M059J (cell line): ENCODE measurements at regions not wholly inside any gene's neighbourhood (a gene's known extent, or its start where the extent isn't known, plus 50 kb on each side); places are given as distances from the start of the nearest gene placed in this dataset.

Source experiments
- DNase-seq: peaks from one replicate; pipeline ENCODE4 v3.0.0-alpha.2; 2012; ENCODE audit warnings: low read depth

DNA sequence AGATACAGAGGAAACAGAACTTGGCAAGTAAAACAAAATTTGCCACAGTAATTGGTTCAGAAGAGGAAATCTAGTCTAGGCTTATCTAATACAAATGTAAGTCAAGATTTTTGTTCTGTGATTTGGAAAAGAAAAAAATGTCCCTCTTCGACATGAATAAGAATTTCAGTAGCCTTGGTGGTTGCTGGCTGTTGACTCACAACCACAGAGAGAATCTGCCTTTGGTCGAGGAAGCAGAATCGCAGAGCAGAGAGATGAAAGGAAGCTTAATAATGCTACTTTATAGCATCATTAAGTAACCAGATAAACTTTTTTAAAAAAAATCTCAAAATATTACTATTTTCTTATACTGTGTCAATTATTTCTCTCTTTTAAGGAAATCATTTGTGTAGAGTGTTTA, 1096.6 kb downstream of the FLRT2 start:
- DNase-seq = no peak

GRCh38 chr14:86625637-86626036, 1095.7 kb downstream of the FLRT2 start:
- DNase-seq = no peak

DNA sequence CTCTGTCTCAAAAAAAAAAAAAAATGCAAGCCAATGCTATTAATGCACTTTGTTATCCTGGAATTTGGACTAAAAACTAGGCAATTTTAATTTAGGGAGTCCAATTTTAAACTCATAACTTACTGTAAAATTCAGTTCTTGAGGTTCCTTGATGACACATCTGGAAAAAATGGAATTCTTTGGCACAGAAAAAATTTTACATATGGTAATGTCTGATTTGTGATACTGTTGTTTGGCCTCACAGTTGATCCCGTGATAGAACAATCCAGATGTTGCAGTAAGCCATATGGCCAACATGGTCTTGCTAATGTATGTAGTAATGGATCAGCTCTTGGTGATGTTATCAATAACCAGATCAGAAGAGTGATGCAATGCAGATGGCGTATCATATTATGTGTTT, 1089.8 kb downstream of the FLRT2 start:
- DNase-seq = no peak

DNA sequence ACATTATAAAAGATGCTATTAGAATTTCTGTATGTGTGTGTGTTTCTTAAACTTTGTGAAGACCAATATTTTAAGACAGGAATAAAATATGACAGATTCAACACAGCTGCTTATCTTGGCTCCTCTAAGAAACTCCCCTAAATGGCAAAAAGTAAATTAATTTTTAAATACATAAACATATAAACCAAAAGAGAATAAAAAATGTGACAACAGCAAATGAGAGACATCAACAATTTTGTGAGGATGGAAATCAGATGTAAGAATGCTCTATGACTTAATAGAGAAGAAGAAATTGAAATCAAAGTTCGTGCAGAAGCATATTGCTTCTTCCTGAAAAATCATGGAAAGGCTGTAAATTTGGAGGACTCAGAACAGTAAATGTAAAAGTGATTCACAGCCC, 1083.8 kb downstream of the FLRT2 start:
- no peak for DNase-seq

- DNase-seq = no peak
Measured at GRCh38 chr14:86613126-86613525, 1083.2 kb downstream of the FLRT2 start.

GRCh38 chr14:86604561-86604960, 1074.6 kb downstream of the FLRT2 start:
- no peak for DNase-seq

DNA sequence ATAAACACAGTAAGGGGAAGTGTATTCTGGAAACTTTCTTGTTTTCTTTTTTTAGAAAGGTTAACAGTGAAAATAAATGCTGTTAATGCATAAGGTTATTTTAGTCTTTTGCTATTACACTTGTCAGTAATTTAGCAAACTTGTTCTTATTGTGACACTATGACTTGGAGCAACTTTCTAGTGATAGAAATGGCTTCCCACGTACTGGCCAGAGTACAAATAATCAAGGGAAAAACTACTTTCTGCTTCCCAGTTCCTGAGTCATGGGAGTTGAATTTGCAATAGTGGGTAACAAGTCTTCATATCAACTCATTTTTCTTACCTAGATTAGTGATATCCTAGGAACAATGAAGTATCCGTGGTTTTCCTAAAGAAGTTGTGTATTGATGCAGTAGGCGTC, 1072.3 kb downstream of the FLRT2 start:
- DNase-seq = no peak

DNA sequence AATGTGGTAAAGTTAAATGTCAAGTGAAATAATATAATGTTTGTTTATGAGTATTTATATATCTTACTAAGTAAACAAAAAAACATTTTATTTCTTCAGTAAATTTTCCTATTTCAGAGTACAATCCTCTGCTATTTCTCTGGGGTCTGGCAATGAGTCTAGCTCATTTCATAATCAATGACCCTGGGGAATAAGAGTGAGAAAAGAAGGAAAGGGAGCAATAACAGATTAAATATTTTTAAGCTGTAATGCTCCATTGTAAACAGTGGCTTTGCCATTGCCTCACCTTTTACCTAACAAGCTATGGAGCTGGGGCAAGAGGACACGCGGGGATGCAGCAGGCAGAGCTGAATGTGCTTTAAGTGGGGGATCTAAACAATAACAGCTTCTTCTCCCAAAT, 1071.9 kb downstream of the FLRT2 start:
- no peak for DNase-seq

GRCh38 chr14:86597279-86597678, 1067.3 kb downstream of the FLRT2 start:
- no peak for DNase-seq

GRCh38 chr14:86596024-86596423, 1066.1 kb downstream of the FLRT2 start:
- no peak for DNase-seq

DNA sequence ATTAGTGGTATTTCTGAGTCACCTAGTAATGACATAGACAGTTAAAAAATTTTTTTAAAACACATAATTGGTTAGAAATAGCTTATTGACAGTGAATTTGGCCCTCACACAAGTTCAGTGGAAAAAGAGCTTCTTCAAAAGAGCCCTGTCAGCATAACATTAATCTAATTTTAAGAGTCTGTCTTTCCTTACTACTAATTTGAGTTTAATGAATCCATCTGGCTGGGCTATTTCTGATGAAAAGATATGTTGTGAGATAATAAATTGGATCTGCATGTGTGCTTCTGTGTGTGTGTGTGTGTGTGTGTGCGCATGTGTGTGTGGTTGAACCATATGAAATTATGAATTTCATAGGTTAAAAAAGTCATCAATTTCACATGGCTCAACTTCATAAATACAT, 1045.2 kb downstream of the FLRT2 start:
- DNase-seq = no peak

- no peak for DNase-seq
Measured at GRCh38 chr14:86574778-86575129, 1044.8 kb downstream of the FLRT2 start.

GRCh38 chr14:86574051-86574777, 1044.3 kb downstream of the FLRT2 start:
- peak; percentile 1 for DNase-seq

DNA sequence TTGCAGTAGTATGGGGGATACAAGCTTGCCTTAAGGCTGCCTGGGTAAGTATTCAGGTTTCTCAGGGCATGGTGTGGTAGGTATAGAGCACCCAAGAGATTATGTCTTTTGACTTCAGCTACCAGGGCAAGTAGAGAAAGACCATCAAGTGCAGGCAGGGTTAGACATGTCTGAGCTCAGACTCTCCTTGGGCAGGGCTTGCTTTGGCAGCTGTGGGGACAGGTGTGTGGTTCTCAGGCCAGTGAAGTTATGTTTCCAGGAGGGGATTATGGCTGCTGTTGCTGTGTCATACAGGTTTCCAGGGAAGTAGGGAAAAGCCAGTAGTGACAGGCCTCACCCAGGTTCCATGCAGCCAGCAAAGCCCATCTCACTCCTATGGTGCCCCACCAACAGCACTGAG, 1040.4 kb downstream of the FLRT2 start:
- DNase-seq = no peak

GRCh38 chr14:86543521-86543920, 1013.6 kb downstream of the FLRT2 start:
- no peak for DNase-seq

DNA sequence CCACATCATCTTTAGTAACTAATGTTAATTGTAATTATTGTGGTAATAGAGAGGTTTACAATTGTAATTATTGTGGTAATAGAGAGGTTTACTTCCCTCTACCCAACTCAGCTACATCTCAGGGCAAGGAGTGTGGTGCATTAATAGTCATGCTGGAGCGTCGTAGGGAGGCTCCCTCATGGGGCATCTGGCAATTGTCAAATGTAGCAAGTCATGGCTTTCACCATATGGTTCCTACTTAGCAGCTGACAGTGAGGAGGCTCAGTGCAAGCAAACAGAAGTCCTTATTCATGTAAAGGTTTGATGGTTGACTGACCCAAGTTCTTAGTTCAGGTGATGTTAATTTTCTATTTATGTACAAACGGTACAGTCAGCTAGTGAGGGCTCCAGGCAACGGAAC, 1012.0 kb downstream of the FLRT2 start:
- DNase-seq = no peak

GRCh38 chr14:86540636-86541247, 1010.8 kb downstream of the FLRT2 start:
- DNase-seq = no peak

GRCh38 chr14:86539361-86540070, 1009.6 kb downstream of the FLRT2 start:
- DNase-seq = no peak

- no peak for DNase-seq
Measured at GRCh38 chr14:86533834-86534233, 1003.9 kb downstream of the FLRT2 start.

DNA sequence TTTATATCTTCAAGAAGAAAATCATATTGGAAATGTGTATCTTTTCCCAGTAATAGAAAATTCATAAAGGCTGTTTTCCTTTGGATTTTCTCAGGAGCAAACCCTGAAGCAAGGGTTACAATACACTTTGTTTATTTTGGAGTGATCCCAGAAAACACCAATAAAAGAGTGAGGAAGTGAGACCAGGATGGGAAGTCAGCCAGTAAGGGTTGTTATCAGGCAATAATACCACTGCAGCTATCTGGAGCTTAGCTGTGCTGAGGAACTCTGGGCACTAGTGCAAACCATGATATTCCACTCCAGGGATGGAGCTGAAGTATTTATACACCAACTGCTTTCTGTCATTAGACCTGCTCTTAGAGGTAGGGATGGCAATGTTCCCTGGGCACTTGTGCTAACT, 1002.3 kb downstream of the FLRT2 start:
- DNase-seq = no peak

- no peak for DNase-seq
Measured at GRCh38 chr14:86530457-86530856, 1000.5 kb downstream of the FLRT2 start.

DNA sequence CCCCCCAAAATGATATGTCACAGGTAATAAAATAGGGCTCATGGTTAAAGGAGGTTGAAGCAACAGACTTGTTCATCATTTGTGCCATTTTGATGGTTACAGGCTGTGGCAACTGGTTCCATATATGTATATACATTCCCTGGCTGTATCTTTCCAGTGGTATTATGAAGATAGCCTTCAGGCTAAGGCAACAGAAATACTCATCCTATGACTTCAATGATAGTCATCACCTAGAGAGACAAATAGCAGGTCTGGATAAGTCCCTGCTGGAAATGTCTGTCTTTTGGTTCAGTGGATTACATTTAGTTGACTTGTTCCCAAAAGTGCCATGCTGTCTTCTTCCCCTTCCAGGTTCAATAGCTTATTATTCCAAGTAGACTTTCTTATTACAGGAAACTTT, 997.4 kb downstream of the FLRT2 start:
- no peak for DNase-seq

DNA sequence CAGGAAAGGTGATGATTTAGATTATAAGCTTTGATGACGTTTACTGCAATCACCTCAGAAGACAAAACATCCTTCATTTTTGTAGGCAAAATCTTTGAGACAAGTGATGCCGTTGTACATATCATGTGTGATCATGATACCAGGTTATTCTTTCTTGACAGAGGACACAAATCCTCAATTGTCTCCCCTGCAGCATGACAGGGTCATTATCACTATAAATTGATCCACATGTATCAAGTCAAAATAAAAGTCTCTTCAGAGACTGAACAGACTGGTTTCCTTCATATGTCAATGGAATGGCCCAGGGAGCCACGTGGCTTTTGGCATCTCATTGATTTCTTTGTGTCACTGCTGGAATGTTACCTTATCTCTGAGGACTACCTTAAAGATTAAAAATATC, 995.7 kb downstream of the FLRT2 start:
- no peak for DNase-seq
